Neural progenitor cell (in vitro differentiated cells): ENCODE measurements at regions not wholly inside any gene's neighbourhood (a gene's known extent, or its start where the extent isn't known, plus 50 kb on each side); places are given as distances from the start of the nearest gene placed in this dataset.

Experiments
- DNase-seq: peaks from one replicate; pipeline ENCODE4 v3.0.0-alpha.2; 2016; ENCODE audit warnings: low spot score
- H2AFZ ChIP-seq: fragments of 200-600 bp; sonication (generic); replicated peaks from 2 replicates; pipeline ENCODE4 v1.6.1; 2016; ENCODE audit warnings: antibody characterized with exemption
- H3F3A ChIP-seq: fragments of 200-600 bp; sonication (generic); 2 replicates; pipeline ENCODE4 v1.6.1; 2016; ENCODE audit warnings: antibody characterized with exemption, low read depth
- H3K27ac ChIP-seq: fragments of 200-600 bp; sonication (generic); 2 replicates; pipeline ENCODE4 v1.5.1; 2016; ENCODE audit warnings: mild to moderate bottlenecking
- H3K27me3 ChIP-seq: fragments of 200-600 bp; sonication (generic); 2 replicates; pipeline ENCODE4 v1.6.1; 2016; ENCODE audit warnings: mild to moderate bottlenecking, moderate library complexity
- H3K36me3 ChIP-seq: fragments of 200-600 bp; sonication (generic); 2 replicates; pipeline ENCODE4 v1.5.1; 2016
- H3K4me1 ChIP-seq: fragments of 200-600 bp; sonication (generic); 2 replicates; pipeline ENCODE4 v1.6.1; 2016; ENCODE audit warnings: mixed run types
- H3K4me2 ChIP-seq: fragments of 200-600 bp; sonication (generic); 2 replicates; pipeline ENCODE4 v1.6.1; 2016
- H3K4me3 ChIP-seq: fragments of 200-600 bp; sonication (generic); 2 replicates; pipeline ENCODE4 v1.5.1; 2016
- H3K79me2 ChIP-seq: fragments of 200-600 bp; sonication (generic); 2 replicates; pipeline ENCODE4 v1.6.1; 2016; ENCODE audit warnings: low read depth
- H3K9ac ChIP-seq: fragments of 200-600 bp; sonication (generic); 2 replicates; pipeline ENCODE4 v1.6.1; 2016
- H3K9me3 ChIP-seq: fragments of 200-600 bp; sonication (generic); 2 replicates; pipeline ENCODE4 v1.5.1; 2016; ENCODE audit warnings: low read depth
- H4K20me1 ChIP-seq: fragments of 200-600 bp; sonication (generic); 2 replicates; pipeline ENCODE4 v1.6.1; 2016; ENCODE audit warnings: low read depth
- H3K27ac Mint-ChIP-seq: 3 replicates; pipeline ENCODE4 v1.8.0; 2021; ENCODE audit warnings: mixed read lengths
- H3K27me3 Mint-ChIP-seq: 2 replicates; pipeline ENCODE4 v1.8.0; 2022; ENCODE audit warnings: low read depth, mild to moderate bottlenecking, inconsistent platforms, moderate library complexity, mixed read lengths; ENCODE audit not compliant: insufficient read depth
- H3K36me3 Mint-ChIP-seq: 3 replicates; pipeline ENCODE4 v1.8.0; 2021; ENCODE audit warnings: mixed read lengths
- H3K4me1 Mint-ChIP-seq: 3 replicates; pipeline ENCODE4 v1.8.0; 2021; ENCODE audit warnings: mixed read lengths
- H3K4me3 Mint-ChIP-seq: 3 replicates; pipeline ENCODE4 v1.8.0; 2021; ENCODE audit warnings: mild to moderate bottlenecking, moderate library complexity, mixed read lengths
- H3K9me3 Mint-ChIP-seq: 3 replicates; pipeline ENCODE4 v1.8.0; 2020; ENCODE audit warnings: mixed read lengths
- CTCF ChIP-seq: fragments of 200-600 bp; sonication (generic); IDR thresholded peaks from 2 replicates; pipeline ENCODE4 v1.5.1; 2017; ENCODE audit warnings: antibody characterized with exemption, mild to moderate bottlenecking
- EZH2 ChIP-seq: fragments of 200-600 bp; sonication (generic); IDR thresholded peaks from 2 replicates; pipeline ENCODE4 v1.6.1; 2017; ENCODE audit warnings: antibody characterized with exemption, mild to moderate bottlenecking, moderate library complexity
- EZH2phosphoT487 ChIP-seq: fragments of 200-600 bp; sonication (generic); IDR thresholded peaks from 2 replicates; pipeline ENCODE4 v1.6.1; 2017; ENCODE audit warnings: antibody characterized with exemption

- Mint-ChIP-seq H3K36me3 (peaks cover 8% of the 10 kb centered on the region), H3K4me3 (no peak overlapping the region), H3K27me3 (no peaks in the 10 kb centered on the region), H3K9me3 (peaks cover 17% of the 10 kb centered on the region), H3K27ac (peak overlapping the region; percentile 4), H3K4me1 (peaks cover 51% of the 10 kb centered on the region)
- Histone ChIP-seq H3K4me1 (peaks cover 54% of the 10 kb centered on the region), H4K20me1 (no peaks in the 10 kb centered on the region), H3K36me3 (no peaks in the 10 kb centered on the region), H3K79me2 (peaks cover 7% of the 10 kb centered on the region), H2AFZ (peak overlapping the region; percentile 37), H3K9me3 (no peaks in the 10 kb centered on the region), H3K4me3 (no peak overlapping the region), H3F3A (peaks cover 73% of the 10 kb centered on the region), H3K9ac (no peak overlapping the region), H3K27ac (peak overlapping the region; percentile 92), H3K27me3 (no peaks in the 10 kb centered on the region), H3K4me2 (peak overlapping the region; percentile 14)
- DNase-seq: no peak
- TF ChIP-seq EZH2phosphoT487: no peak
Measured at GRCh38 chr7:138205614-138206150, 129.4 kb downstream of the AKR1D1 start.

GRCh38 chr7:138207555-138207971 is 131.3 kb downstream of the AKR1D1 start:
- Histone ChIP-seq H3F3A (peaks cover 79% of the 10 kb centered on the region), H3K4me2 (peak overlapping the region; percentile 56), H3K9me3 (no peaks in the 10 kb centered on the region), H3K4me1 (peaks cover 62% of the 10 kb centered on the region), H3K27me3 (no peaks in the 10 kb centered on the region), H3K79me2 (peaks cover 12% of the 10 kb centered on the region), H3K4me3 (peak overlapping the region; percentile 8), H4K20me1 (no peaks in the 10 kb centered on the region), H3K27ac (peak overlapping the region; percentile 99), H3K36me3 (peaks cover 3% of the 10 kb centered on the region), H2AFZ (no peak overlapping the region), H3K9ac (no peak overlapping the region)
- Mint-ChIP-seq H3K36me3 (peaks cover 5% of the 10 kb centered on the region), H3K4me3 (no peak overlapping the region), H3K4me1 (peaks cover 51% of the 10 kb centered on the region), H3K27me3 (no peaks in the 10 kb centered on the region), H3K9me3 (peaks cover 18% of the 10 kb centered on the region), H3K27ac (peak overlapping the region; percentile 90)
- peak; percentile 61 for DNase-seq
- no peak for TF ChIP-seq EZH2phosphoT487
- TF ChIP-seq EZH2: no peak
- TF ChIP-seq CTCF: no peak

- Histone ChIP-seq H3K9ac (no peak overlapping the region), H3K36me3 (peaks cover 4% of the 10 kb centered on the region), H3K27me3 (no peaks in the 10 kb centered on the region), H3K27ac (peak overlapping the region; percentile 99), H3K4me2 (peak overlapping the region; percentile 56), H4K20me1 (no peaks in the 10 kb centered on the region), H3F3A (peaks cover 76% of the 10 kb centered on the region), H3K4me1 (peaks cover 63% of the 10 kb centered on the region), H3K4me3 (peak overlapping the region; percentile 8), H2AFZ (no peak overlapping the region), H3K9me3 (no peaks in the 10 kb centered on the region), H3K79me2 (peaks cover 12% of the 10 kb centered on the region)
- peak overlapping the region; percentile 90 for H3K27ac Mint-ChIP-seq
- H3K36me3 Mint-ChIP-seq: peaks cover 5% of the 10 kb centered on the region
- no peak overlapping the region for H3K4me3 Mint-ChIP-seq
- H3K4me1 Mint-ChIP-seq: peaks cover 51% of the 10 kb centered on the region
- no peaks in the 10 kb centered on the region for H3K27me3 Mint-ChIP-seq
- peaks cover 17% of the 10 kb centered on the region for H3K9me3 Mint-ChIP-seq
- TF ChIP-seq EZH2phosphoT487 (no peak), EZH2 (no peak), CTCF (no peak)
- peak; percentile 77 for DNase-seq
Measured at GRCh38 chr7:138208142-138208570, 131.9 kb downstream of the AKR1D1 start.

DNA sequence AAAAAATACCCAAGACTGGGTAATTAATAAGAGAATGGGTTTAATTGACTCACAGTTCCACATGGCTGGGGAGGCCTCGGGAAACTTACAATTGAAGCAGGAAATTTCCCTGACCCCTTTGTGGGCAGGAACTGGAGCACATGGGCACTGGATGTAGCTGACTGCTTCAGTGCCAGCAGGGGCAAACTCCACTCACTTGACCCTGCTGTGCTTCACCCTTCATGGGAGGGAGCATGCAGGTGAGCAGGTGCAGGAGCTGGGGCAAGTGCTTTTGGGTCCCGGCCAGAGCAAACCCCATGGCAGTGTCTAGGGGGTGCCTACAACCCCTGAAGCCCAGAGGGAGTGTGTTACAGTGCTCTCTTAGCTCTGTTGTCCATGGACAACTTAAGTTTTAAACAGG is 132.6 kb downstream of the AKR1D1 start:
- peak overlapping the region; percentile 99 for H3K27ac ChIP-seq
- peaks cover 59% of the 10 kb centered on the region for H3K4me1 ChIP-seq
- no peak overlapping the region for H2AFZ ChIP-seq
- Mint-ChIP-seq H3K9me3 (peaks cover 15% of the 10 kb centered on the region), H3K36me3 (peaks cover 5% of the 10 kb centered on the region), H3K4me1 (peaks cover 48% of the 10 kb centered on the region), H3K4me3 (no peak overlapping the region), H3K27ac (peak overlapping the region; percentile 90), H3K27me3 (no peaks in the 10 kb centered on the region)
- no peak overlapping the region for H3K9ac ChIP-seq
- TF ChIP-seq EZH2phosphoT487: no peak
- no peak for TF ChIP-seq CTCF
- TF ChIP-seq EZH2: no peak
- no peak for DNase-seq
- H3K9me3 ChIP-seq: no peaks in the 10 kb centered on the region
- H3K4me3 ChIP-seq: no peak overlapping the region
- H3K36me3 ChIP-seq: peaks cover 9% of the 10 kb centered on the region
- no peaks in the 10 kb centered on the region for H3K27me3 ChIP-seq
- H3F3A ChIP-seq: peaks cover 69% of the 10 kb centered on the region
- H3K79me2 ChIP-seq: peaks cover 12% of the 10 kb centered on the region
- H4K20me1 ChIP-seq: no peaks in the 10 kb centered on the region
- H3K4me2 ChIP-seq: peak overlapping the region; percentile 56
